GM18505 (cell line): ENCODE measurements at regions not wholly inside any gene's neighbourhood (a gene's known extent, or its start where the extent isn't known, plus 50 kb on each side); places are given as distances from the start of the nearest gene placed in this dataset.

Experiments used
- ATAC-seq: cut with Tn5 transposase; IDR thresholded peaks from one replicate; pipeline ENCODE4 v1.9.1; 2021; ENCODE audit not compliant: unreplicated experiment
- POLR2A ChIP-seq: IDR thresholded peaks from 4 replicates; pipeline ENCODE4 v1.6.1; 2011; ENCODE audit warnings: borderline replicate concordance; ENCODE audit not compliant: insufficient read depth, insufficient read length; ENCODE audit errors: extremely low read depth

- TF ChIP-seq POLR2A, result no peak
These were observed 435.6 kb upstream of the LRFN5 start for GRCh38 chr14:41171045-41171444.

DNA sequence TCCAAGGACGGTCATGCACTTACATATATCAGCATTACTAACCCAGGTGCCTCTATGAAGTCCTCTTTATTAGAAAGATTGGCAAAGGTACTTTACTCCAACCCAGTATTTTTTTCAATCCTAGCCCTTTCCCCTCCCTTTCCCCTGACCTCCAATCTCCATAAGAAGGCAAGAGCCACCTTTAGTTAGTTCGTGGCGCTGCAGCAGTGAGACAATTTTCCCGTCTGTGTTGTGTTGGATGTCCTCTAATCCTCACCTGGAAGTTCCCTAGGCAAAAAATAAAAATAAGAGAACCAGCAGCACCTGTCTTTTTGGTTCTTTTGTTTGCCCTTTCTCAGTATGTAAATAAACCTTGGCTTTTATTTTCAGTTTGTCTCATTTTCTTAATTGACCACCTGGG is 439.6 kb upstream of the LRFN5 start:
- ATAC-seq, result no peak
- TF ChIP-seq POLR2A, result no peak

More at GRCh38 chr14:41171045-41171444, 435.6 kb upstream of the LRFN5 start:
- ATAC-seq, result no peak

- no peak for ATAC-seq
- TF ChIP-seq POLR2A, result no peak
These were observed 452.4 kb upstream of the LRFN5 start for GRCh38 chr14:41154143-41154807.

DNA sequence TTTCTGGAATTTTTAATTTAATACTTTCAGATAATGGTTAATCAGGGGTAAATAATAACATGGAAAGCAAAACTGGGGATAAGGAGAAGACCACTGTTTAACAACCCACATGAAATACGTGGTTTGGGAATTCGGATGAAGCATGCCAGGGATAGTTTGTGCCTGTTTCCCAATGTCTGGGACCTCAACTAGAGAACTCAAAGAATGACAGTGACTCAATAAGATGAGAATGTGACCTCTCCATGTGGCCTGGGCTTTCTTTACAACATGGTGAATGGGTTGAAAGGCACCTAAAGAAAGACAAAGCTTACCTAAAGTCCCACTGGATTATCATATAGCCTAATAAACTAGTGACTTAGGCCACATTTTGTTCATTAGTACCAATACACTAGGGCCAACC is 460.3 kb upstream of the LRFN5 start:
- no peak for TF ChIP-seq POLR2A
- no peak for ATAC-seq

GRCh38 chr14:41144370-41144769 is 462.3 kb upstream of the LRFN5 start:
- no peak for ATAC-seq
- no peak for TF ChIP-seq POLR2A

- no peak for ATAC-seq
- TF ChIP-seq POLR2A, result no peak
These were observed 468.9 kb upstream of the LRFN5 start for GRCh38 chr14:41137741-41138140.

DNA sequence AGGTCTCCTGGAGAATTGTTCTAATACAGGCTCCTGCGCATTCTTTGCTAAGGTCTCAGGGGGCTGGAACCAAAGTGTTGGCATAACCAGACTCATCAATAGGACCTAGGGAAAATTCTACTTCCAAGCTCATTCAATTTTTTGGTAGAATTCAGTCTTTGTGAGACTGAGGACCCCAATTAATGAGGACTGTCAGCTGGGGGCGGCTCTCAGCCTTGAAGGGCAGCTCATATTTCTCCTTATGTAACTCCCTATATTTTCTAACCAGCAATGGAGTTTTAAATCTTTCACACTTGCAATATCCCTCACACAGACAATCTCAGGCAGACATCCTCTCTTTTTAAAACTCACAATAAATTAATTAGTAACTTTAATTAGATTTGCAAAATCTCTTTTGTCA is 476.4 kb upstream of the LRFN5 start:
- ATAC-seq, result no peak
- TF ChIP-seq POLR2A, result no peak

GRCh38 chr14:41120402-41120801 is 486.3 kb upstream of the LRFN5 start:
- ATAC-seq, result no peak
- TF ChIP-seq POLR2A, result no peak

GRCh38 chr14:41096131-41096530 is 510.5 kb upstream of the LRFN5 start:
- ATAC-seq, result no peak
- TF ChIP-seq POLR2A, result no peak

- ATAC-seq, result no peak
- TF ChIP-seq POLR2A, result no peak
These were observed 519.6 kb upstream of the LRFN5 start for GRCh38 chr14:41087056-41087455.

DNA sequence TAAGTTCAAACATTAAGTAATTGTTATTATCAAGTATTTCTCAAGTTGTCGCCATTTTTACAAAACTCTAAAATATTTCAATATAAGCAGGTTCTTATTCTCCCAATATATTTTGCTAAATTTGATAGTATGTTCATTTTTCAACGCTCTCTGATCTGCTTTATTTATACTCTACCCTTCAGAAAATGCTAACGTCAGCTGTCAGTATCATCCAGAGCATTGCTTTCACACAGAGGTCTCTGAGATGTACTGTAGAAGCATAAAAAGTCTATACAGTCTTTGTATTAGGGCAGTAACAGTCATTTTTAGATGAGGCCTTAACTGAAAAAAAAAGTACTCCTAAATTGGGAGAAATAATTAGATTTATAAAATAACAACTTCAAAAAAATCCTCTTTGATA is 533.1 kb upstream of the LRFN5 start:
- no peak for ATAC-seq

DNA sequence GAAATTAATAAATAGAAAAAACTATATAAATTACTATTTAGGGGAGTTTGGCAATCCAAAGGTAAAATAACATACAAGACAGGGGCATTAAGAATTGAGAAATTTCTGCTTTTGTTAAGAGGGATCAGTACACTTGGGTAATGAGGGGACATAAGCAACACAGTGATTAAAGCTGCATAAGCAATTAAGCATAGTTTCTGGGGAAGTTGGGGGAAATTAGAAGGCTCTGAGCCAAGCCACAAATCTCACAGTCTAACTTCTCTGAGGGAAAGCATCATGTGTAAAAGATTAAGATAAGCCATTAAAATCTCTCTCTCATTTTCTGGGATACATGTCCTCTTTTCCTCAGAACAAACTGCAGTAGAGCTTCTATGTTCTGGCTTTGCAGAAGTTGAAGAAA is 533.9 kb upstream of the LRFN5 start:
- TF ChIP-seq POLR2A, result no peak

More for the DNA sequence above, 533.1 kb upstream of the LRFN5 start:
- TF ChIP-seq POLR2A, result no peak

GRCh38 chr14:41071351-41071750 is 535.3 kb upstream of the LRFN5 start:
- no peak for TF ChIP-seq POLR2A
- no peak for ATAC-seq

More for the DNA sequence above, 533.9 kb upstream of the LRFN5 start:
- no peak for ATAC-seq

DNA sequence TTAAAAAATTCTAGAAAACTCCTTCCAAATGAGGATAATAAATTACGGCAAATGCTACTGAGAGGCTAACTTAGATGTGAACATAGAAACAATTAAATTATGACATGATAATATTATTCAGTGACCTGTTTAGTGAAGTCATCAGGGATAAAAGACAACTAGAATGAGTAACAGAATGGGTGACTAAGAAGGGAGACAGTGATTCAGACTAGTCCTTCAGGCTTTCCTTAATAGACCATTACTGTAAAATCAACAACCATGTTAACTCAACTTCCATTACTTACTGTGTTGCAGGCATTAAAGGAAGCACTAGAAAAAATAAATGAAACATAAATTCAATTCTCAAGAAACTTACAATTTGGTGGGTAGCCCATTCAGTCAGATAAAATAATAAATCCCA is 543.9 kb upstream of the LRFN5 start:
- no peak for TF ChIP-seq POLR2A
- ATAC-seq, result no peak

DNA sequence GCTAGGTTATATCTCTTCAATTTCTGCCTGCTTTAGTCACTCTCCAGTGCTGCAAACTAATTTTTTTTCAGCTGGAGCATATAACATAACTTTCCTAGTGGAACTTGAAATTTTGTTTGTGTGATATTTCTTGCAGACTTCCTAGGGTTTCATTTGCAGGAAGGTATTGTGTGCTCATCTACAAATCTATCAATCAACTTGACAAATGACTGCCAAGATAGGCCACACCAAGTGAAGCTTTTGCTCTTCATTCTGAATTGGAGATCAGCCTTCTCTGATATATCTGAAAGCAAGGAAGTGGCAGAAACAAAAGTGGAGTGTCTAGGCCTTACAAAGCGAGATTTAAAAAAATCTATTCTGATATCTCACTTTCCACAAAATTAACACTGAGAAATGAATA is 551.1 kb upstream of the LRFN5 start:
- no peak for ATAC-seq
- no peak for TF ChIP-seq POLR2A

DNA sequence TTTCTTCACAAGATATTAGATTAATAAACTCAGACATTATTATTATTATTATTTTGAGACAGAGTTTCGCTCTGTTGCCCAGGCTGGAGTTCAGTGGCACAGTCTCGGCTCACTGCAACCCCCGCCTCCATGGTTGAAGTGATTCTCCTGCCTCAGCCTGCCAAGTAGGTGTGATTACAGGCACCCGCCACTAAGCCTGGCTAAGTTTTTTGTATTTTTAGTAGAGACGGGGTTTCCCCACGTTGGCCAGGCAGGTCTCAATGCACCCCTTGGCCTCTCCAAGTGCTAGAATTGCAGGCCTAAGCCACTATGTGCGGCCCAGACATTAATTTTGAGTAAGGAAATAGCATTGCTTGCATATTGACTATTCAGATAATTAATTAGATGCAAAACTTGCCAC is 554.9 kb upstream of the LRFN5 start:
- no peak for TF ChIP-seq POLR2A
- ATAC-seq, result no peak

DNA sequence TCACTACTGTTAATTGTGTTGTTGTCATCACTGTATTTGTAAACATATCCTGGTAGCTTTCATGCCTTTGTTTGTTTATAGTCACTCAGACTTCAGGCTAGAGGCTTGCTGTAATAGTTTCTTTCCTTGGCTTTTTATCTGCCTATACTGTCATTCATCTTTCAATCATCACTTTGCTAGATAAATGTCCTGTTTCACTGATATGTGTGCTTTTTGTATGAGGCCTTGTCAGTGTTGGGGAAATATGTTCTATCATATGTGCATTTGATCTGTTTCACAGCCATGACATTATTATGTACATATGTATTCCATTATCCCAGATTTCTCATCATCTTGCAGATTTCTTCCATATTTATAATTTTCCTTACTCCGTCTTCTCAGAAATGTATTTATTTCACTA is 558.9 kb upstream of the LRFN5 start:
- no peak for ATAC-seq
- no peak for TF ChIP-seq POLR2A
